Esophagus muscularis mucosa (tissue), 4 donors: ENCODE measurements at regions not wholly inside any gene's neighbourhood (a gene's known extent, or its start where the extent isn't known, plus 50 kb on each side); places are given as distances from the start of the nearest gene placed in this dataset.

Experiments
- CTCF ChIP-seq, 3 experiments: fragments of 200-600 bp in 2 of 3; fragments of 450-650 bp in 1 of 3; sonication (generic) in 2 of 3; IDR thresholded peaks; one replicate each; pipeline ENCODE4 v1.5.1; 2017 to 2019; ENCODE audit warnings: antibody characterized with exemption in 3 of 3, mild to moderate bottlenecking in 2 of 3, moderate library complexity in 1 of 3
- EP300 ChIP-seq: sonication (generic); formaldehyde crosslinking; IDR thresholded peaks from one replicate; pipeline ENCODE4 v1.6.1; 2017; ENCODE audit warnings: antibody characterized with exemption
- POLR2A ChIP-seq: fragments of 450-650 bp; IDR thresholded peaks from one replicate; pipeline ENCODE4 v1.6.1; 2017; ENCODE audit warnings: antibody characterized with exemption, moderate library complexity, mild to moderate bottlenecking, low read depth

- TF ChIP-seq CTCF (IDR thresholded peaks at IDR 0.05) (no peak), POLR2A (no peak), EP300 (no peak)
These were observed 82.5 kb upstream of the BAIAP2L1 start for GRCh38 chr7:98483276-98483963.
